Endothelial cell of umbilical vein (primary cell): ENCODE measurements at regions not wholly inside any gene's neighbourhood (a gene's known extent, or its start where the extent isn't known, plus 50 kb on each side); places are given as distances from the start of the nearest gene placed in this dataset.

Source experiments
- EZH2 ChIP-seq: IDR thresholded peaks from 2 replicates; pipeline ENCODE4 v1.6.1; 2012; ENCODE audit warnings: borderline replicate concordance, low read depth, mild to moderate bottlenecking, moderate library complexity, low read length, inconsistent platforms; ENCODE audit not compliant: severe bottlenecking
- GATA2 ChIP-seq: IDR thresholded peaks from 2 replicates; pipeline ENCODE4 v1.7.0; 2011; ENCODE audit warnings: low read depth, mild to moderate bottlenecking, moderate library complexity, mixed read lengths, low read length; ENCODE audit not compliant: insufficient read length, insufficient read depth
- JUN ChIP-seq: IDR thresholded peaks from 2 replicates; pipeline ENCODE4 v1.6.1; 2011; ENCODE audit warnings: borderline replicate concordance, low read depth; ENCODE audit not compliant: insufficient read length, insufficient read depth
- POLR2A ChIP-seq: IDR thresholded peaks from 2 replicates; pipeline ENCODE4 v1.6.1; 2012; ENCODE audit warnings: low read depth, mild to moderate bottlenecking, control low read depth, low read length
- POLR2AphosphoS5 ChIP-seq: IDR thresholded peaks from 2 replicates; pipeline ENCODE4 v1.6.1; 2012; ENCODE audit warnings: low read depth, mild to moderate bottlenecking, control low read depth, low read length, moderate library complexity; ENCODE audit not compliant: insufficient read depth
- TF ChIP-seq, protein P1 (sequence below), 2 donors: IDR thresholded peaks; 1 replicate in 1 of 2; 2 replicates in 1 of 2; pipeline ENCODE4 v1.5.1; 2011; ENCODE audit warnings: low read length in 2 of 2, mild to moderate bottlenecking in 2 of 2, moderate library complexity in 2 of 2, control low read depth in 1 of 2, inconsistent platforms in 1 of 2, low read depth in 1 of 2; ENCODE audit not compliant: insufficient read depth in 1 of 2; ENCODE audit errors: extremely low read depth in 1 of 2

DNA sequence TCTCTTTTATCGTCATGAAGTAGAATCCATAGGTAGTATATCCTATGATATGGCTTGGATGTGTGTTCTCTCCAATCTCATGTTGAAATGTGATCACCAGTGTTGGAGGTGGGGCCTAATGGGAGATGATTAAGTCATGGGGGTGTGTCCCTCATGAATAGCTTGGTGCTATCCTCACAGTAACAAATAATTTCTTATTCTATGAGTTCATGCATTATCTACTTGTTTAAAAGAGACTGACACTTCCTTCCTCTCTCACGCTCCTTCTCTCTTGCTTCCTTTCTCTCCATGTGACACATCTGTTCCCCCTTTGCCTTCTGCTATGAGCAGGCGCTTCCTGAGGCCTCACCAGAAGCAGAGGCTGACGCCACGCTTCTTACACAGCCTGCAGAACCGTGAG is 165.6 kb downstream of the MREG start:
- TF ChIP-seq GATA2: peak; percentile 77
- TF ChIP-seq JUN: peak; percentile 75
- peak; percentile 82 for TF ChIP-seq POLR2A
- TF ChIP-seq, protein P1, sequence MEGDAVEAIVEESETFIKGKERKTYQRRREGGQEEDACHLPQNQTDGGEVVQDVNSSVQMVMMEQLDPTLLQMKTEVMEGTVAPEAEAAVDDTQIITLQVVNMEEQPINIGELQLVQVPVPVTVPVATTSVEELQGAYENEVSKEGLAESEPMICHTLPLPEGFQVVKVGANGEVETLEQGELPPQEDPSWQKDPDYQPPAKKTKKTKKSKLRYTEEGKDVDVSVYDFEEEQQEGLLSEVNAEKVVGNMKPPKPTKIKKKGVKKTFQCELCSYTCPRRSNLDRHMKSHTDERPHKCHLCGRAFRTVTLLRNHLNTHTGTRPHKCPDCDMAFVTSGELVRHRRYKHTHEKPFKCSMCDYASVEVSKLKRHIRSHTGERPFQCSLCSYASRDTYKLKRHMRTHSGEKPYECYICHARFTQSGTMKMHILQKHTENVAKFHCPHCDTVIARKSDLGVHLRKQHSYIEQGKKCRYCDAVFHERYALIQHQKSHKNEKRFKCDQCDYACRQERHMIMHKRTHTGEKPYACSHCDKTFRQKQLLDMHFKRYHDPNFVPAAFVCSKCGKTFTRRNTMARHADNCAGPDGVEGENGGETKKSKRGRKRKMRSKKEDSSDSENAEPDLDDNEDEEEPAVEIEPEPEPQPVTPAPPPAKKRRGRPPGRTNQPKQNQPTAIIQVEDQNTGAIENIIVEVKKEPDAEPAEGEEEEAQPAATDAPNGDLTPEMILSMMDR (IDR thresholded peaks at IDR 0.05; ENCODE audit: extremely low read depth in 1 of 2, insufficient read depth in 1 of 2, low read depth in 1 of 2, low read length in 2 of 2): no peak
- TF ChIP-seq POLR2AphosphoS5: peak; percentile 96
- TF ChIP-seq EZH2: no peak
